Anterior cingulate cortex (tissue), 58 donors: ENCODE measurements at regions not wholly inside any gene's neighbourhood (a gene's known extent, or its start where the extent isn't known, plus 50 kb on each side); places are given as distances from the start of the nearest gene placed in this dataset.

ENCODE experiments used
- DNase-seq, 58 donors: peaks; one replicate each; lab custom pipeline; 2025; lab: John Stamatoyannopoulos, UW

DNA sequence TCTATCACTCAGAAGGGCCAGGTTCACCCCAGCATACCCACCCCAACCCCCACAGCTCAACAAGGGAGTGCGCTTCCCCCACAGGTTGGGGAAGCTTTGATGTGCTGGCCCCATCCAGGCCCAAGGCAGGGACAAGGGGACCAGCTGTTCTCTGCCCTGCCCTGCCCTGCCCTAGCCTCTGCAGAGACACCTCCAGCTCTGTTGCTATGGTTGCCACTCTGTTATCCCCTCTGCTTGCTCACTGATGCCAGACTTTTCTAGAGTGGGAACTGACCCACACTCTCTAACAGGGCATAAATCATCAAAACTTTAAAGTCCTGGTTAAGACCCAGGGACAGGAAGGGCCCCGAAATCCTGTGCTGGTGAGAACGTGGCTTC is 50.4 kb upstream of the ENPP7 start:
- DNase-seq: no peak

GRCh38 chr17:79679631-79680317 is 51.0 kb upstream of the ENPP7 start:
- DNase-seq: no peak

DNA sequence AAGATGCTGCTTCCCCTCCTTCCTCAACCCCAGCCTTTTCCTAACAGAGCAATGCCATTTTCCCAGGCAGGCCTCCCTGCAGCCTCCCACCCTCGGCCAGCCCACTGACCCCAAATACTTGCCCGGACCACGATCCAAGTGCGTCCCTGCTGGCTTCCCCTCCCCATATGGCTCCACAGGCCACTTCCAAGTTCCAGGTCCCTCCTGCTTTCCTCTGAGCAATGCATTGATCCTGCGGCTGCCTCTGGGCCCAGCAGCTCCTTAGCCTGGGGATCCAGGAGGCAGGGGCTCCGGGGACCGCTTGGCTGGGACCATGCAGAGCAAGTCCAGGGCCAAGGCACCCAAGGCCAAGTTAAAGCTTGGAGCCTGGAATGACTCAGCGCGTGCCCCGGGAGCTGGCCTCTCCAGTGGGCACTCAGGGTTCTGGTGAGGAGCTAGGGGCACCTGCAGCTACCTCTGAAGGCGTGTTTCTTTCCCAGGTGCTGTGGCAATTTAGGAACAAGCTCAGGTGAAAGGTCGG is 51.9 kb upstream of the ENPP7 start:
- DNase-seq: no peak

DNA sequence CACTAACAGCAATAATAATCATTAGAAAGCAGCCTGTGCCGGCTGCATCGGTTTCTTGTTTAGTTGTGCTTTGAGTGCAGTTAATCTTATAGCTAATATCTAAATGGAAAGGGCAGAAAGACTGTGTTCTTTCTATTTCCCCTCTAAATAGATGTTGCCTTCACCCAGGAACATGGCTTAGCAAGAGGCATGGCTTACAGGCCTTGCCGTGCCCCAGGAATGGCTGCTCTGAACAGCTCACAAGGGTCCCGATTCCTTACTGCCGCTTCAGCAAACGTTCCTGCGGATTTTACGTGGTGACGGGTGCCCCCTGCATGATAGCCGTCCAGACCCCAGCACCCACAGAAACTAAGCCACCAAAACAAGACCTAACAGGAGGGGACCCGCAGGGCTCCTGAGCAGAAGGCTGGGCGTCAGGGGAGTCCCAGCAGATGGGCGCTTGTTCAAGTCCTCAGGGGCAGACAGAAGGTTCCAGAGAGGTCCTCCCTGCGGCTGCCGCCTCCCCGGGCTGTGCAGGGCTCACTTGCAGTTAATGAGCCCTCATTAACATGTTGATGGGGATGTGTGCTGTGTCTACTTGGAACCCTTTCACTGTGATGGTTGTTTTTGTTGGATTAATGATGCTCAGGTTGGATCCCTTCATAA is 52.5 kb upstream of the ENPP7 start:
- DNase-seq: no peak

- no peak for DNase-seq
Measured at GRCh38 chr17:79677646-79678045, 53.1 kb upstream of the ENPP7 start.

GRCh38 chr17:79676796-79677195 is 53.9 kb upstream of the ENPP7 start:
- DNase-seq: no peak

- no peak for DNase-seq
Measured at GRCh38 chr17:79675413-79675725, 55.4 kb upstream of the ENPP7 start.

- DNase-seq: no peak
Measured at GRCh38 chr17:79674506-79675412, 56.0 kb upstream of the ENPP7 start.

DNA sequence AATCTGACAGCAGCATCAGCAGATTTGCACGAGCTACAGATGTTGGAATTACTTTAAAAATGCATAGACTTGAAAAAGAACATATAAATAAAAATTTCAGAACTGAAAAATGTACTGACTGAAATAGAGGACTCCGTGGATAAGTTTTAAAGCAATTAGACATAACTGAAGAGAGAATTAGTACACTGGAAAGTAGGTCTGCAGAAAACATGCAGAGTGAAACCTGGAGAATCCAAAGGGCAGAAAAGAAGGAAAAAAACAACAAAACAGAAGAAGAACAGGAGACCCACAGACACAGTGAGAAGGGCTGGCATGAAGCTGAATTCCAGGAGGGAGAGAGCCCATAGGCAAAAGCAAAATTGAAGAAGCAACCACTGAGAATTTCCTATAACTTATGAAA is 57.2 kb upstream of the ENPP7 start:
- DNase-seq: no peak

DNA sequence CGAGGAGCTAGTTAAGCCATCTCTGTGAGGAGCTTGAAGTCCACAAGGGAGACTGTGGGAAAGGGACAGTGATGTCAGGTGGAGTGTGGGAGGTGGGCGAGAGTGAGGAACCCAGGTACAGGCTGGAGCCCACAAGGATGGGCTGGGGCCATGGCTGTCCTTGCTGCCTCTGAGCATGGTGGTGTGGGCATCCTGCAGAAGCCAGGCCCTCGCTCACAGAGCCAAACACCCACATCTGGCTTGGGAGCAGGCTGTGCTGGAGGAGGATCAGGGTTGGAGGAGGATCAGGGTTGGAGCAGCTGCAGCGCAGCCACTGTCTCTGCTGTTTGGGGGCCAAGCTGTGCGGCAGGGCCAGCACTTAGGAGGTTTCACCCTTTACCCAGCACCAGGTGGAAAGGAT is 58.2 kb upstream of the ENPP7 start:
- DNase-seq: no peak

GRCh38 chr17:79671085-79671694 is 59.6 kb upstream of the ENPP7 start:
- no peak for DNase-seq

- DNase-seq: peak in 1 of 58 donors; percentile 6
Measured at GRCh38 chr17:79670537-79671084, 59.8 kb upstream of the RBFOX3 start.

DNA sequence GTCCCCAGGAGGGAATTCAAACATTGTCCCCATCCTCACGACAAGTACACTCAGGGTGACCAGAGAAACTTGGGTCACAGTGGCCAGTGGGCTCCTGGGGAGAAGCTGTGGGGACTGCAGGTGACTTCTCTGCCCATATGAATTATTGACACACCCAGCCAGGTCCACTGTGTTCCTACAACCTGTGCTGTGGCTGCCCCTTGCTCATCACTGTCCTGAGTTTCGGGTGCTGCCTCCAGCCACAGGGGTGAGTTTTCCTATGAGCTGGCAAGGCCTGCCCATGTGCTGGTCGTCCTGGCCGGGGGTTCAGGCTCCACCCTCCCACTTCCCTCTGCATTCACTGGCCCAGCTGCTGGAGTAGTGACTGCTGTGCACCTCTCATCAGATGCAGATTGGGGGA is 59.0 kb upstream of the RBFOX3 start:
- DNase-seq: no peak

GRCh38 chr17:79668344-79669250 is 57.7 kb upstream of the RBFOX3 start:
- no peak for DNase-seq

DNA sequence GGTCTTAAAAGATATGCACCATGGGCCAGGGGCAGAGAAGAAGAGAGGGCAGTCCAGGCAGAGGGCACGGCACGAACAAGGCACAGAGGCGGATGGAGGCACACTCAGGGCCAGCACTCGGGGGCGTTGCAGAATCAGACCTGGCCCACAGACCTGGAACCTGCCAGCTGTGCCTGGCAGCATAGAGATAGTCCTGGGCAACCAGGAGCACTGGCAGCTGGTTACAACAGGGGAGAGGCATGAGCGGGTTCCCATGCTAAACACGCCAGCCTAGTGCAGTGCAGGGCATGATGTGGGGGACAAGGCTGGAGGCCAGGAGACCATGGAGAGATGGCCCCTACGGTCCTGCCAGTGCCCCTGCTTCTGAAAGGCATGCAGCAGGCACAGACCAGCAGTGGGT is 56.9 kb upstream of the RBFOX3 start:
- DNase-seq: no peak

DNA sequence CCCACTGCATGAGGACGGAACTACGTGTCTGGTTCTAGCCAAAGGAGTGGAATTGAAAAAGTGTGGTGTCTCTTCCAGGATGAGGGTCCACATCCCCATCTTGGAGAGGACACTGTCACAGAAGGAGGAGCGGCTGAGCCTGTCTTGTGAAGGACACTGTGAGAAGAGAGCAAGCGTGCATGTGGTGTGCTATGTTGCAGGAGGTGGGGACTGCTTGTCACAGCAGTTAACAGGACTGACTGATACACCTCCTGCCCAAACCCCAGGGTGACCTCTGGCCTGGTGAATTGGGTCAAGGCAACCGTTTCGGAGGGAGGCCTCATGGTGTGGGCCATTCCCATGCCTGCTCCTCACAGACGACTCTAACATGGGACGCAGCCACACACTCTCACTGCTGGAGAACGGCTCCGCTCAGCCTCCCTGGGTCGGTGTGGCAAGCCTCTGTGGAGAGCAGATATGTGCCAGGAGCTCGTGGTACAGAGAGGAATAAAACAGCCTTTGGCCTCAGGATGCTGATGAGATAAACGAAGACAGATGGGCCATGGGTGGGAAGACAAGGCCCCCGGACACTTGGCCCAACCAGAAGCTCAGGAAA is 56.4 kb upstream of the RBFOX3 start:
- no peak for DNase-seq

GRCh38 chr17:79666111-79666510 is 55.3 kb upstream of the RBFOX3 start:
- no peak for DNase-seq

- DNase-seq: peak in 42 of 58 donors; percentile 8 to 69 (median 26)
Measured at GRCh38 chr17:79664930-79665737, 54.3 kb upstream of the RBFOX3 start.
